ENCODE measurements at regions not wholly inside any gene's neighbourhood (a gene's known extent, or its start where the extent isn't known, plus 50 kb on each side); places are given as distances from the start of the nearest gene placed in this dataset.

DNA sequence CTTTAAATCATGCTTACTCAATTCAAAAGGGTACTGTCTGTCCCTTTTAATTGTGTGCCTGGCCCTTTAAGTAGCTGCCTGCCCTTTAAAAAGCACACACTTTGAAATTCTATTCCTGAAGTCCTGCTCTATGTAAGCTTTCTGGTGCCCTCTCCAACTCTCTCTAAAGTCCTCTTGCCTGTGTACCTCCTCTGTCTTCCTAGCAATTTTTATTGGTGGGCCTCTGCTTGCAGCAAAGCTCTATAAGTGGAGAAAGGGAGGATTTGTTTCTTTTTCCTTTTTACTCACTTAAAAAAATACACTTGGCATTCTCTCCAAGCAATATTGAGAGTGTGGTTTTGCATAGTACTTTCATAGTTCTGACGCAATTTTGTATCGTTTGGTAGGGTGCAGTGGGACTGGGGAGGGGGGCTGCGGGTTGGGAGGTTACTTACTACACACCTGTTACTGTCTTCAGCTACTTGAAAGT is 135.4 kb downstream of the LMO4 start (continued):
- TF ChIP-seq, protein P1, sequence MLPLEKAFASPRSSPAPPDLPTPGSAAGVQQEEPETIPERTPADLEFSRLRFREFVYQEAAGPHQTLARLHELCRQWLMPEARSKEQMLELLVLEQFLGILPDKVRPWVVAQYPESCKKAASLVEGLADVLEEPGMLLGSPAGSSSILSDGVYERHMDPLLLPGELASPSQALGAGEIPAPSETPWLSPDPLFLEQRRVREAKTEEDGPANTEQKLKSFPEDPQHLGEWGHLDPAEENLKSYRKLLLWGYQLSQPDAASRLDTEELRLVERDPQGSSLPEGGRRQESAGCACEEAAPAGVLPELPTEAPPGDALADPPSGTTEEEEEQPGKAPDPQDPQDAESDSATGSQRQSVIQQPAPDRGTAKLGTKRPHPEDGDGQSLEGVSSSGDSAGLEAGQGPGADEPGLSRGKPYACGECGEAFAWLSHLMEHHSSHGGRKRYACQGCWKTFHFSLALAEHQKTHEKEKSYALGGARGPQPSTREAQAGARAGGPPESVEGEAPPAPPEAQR (CRISPR knock-in tag; IDR thresholded peaks at IDR 0.05), result no peak
- TF ChIP-seq JAZF1 (CRISPR knock-in tag; IDR thresholded peaks at IDR 0.05), result no peak
- TF ChIP-seq CBFB (CRISPR knock-in tag; IDR thresholded peaks at IDR 0.05; ENCODE audit: low read depth), result no peak
- TF ChIP-seq NFYB (CRISPR knock-in tag; conservative IDR thresholded peaks at IDR 0.05; ENCODE audit: low read depth), result no peak
- TF ChIP-seq, protein P2, sequence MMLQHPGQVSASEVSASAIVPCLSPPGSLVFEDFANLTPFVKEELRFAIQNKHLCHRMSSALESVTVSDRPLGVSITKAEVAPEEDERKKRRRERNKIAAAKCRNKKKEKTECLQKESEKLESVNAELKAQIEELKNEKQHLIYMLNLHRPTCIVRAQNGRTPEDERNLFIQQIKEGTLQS (CRISPR knock-in tag; conservative IDR thresholded peaks at IDR 0.05), result no peak
- TF ChIP-seq, protein P3, sequence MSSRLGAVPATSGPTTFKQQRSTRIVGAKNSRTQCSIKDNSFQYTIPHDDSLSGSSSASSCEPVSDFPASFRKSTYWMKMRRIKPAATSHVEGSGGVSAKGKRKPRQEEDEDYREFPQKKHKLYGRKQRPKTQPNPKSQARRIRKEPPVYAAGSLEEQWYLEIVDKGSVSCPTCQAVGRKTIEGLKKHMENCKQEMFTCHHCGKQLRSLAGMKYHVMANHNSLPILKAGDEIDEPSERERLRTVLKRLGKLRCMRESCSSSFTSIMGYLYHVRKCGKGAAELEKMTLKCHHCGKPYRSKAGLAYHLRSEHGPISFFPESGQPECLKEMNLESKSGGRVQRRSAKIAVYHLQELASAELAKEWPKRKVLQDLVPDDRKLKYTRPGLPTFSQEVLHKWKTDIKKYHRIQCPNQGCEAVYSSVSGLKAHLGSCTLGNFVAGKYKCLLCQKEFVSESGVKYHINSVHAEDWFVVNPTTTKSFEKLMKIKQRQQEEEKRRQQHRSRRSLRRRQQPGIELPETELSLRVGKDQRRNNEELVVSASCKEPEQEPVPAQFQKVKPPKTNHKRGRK (CRISPR knock-in tag; IDR thresholded peaks at IDR 0.05; ENCODE audit: borderline replicate concordance), result no peak
- TF ChIP-seq NR1H2 (CRISPR knock-in tag; IDR thresholded peaks at IDR 0.05), result no peak

DNA sequence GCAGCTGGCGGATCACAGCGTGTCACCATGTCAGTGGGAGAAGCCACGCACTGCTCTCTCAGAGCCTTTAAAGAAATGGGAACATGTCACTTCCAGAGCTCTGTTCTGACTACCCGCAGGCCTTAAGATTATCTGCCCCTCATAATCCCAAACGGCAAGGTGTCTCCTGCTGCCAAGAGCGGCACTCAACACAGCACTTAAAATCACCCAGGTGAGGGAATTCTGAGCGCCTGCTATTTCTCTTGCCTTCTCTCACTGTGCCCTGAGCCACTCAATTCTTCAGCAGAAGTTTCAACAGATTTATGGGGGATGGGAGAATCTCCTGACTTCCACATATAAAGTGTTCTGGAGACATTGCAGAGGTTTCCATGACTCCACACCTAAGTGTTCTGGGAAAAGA is 137.9 kb downstream of the LMO4 start:
- H3K27ac Mint-ChIP-seq, result no peak overlapping the region
- CTCF ChIA-PET, result no interaction called here
- H3K36me3 Mint-ChIP-seq, result peaks cover 4% of the 10 kb centered on the region; the same call in 1 of the 2 replicates
- DNase-seq (ENCODE audit: low spot score), result no peak
- peaks cover 31% of the 10 kb centered on the region for H3K4me1 Mint-ChIP-seq
- H3K27me3 Mint-ChIP-seq (ENCODE audit: low read depth), result no peaks in the 10 kb centered on the region
- POLR2A ChIA-PET, result no interaction called here
- H3K9me3 Mint-ChIP-seq, result peaks cover 5% of the 10 kb centered on the region
- ATAC-seq, result no peak
- H3K4me3 Mint-ChIP-seq, result no peak overlapping the region
- TF ChIP-seq GABPB1 (CRISPR knock-in tag; IDR thresholded peaks at IDR 0.05), result no peak
- TF ChIP-seq, protein P4, sequence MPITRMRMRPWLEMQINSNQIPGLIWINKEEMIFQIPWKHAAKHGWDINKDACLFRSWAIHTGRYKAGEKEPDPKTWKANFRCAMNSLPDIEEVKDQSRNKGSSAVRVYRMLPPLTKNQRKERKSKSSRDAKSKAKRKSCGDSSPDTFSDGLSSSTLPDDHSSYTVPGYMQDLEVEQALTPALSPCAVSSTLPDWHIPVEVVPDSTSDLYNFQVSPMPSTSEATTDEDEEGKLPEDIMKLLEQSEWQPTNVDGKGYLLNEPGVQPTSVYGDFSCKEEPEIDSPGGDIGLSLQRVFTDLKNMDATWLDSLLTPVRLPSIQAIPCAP (CRISPR knock-in tag; IDR thresholded peaks at IDR 0.05), result no peak
- TF ChIP-seq CREM (CRISPR knock-in tag; IDR thresholded peaks at IDR 0.05), result no peak
- no peak for TF ChIP-seq IRF2 (CRISPR knock-in tag; IDR thresholded peaks at IDR 0.05; ENCODE audit: borderline replicate concordance, low read depth)

DNA sequence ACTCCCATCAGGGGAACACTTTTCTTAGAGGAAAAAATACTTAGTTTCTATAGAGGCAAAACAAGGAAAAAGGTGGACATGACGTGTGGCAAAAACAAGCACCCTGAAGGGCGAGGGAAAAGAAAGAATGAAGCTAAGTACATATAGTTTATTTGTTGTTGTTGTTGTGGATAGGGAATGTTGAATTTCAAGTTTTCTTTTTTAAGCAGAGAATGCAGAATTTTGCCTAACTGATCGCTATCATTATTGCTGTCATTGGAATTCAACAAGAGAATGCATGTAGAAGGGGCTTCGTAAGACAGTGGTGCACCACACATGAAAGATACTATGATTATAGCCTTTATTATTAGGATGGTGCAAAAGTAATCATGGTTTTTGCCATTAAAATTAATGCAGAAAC is 144.0 kb downstream of the LMO4 start:
- CTCF ChIA-PET, result interaction anchor here (0.6 kb wide), 1 partner anchor 296 kb away, joined by 3 read pairs; no protein-coding TSS in a partner anchor
- no peak for DNase-seq (ENCODE audit: low spot score)
- POLR2A ChIA-PET, result no interaction called here
- H3K27me3 Mint-ChIP-seq (ENCODE audit: low read depth), result no peaks in the 10 kb centered on the region
- peaks cover 4% of the 10 kb centered on the region; the same call in 1 of the 2 replicates for H3K36me3 Mint-ChIP-seq
- ATAC-seq, result no peak
- no peak overlapping the region for H3K27ac Mint-ChIP-seq
- H3K9me3 Mint-ChIP-seq, result peaks cover 5% of the 10 kb centered on the region
- H3K4me1 Mint-ChIP-seq, result peaks cover 18% of the 10 kb centered on the region
- H3K4me3 Mint-ChIP-seq, result no peak overlapping the region
- no peak for TF ChIP-seq NFE2L1 (CRISPR knock-in tag; IDR thresholded peaks at IDR 0.05)
- no peak for TF ChIP-seq NR3C1 (CRISPR knock-in tag; conservative IDR thresholded peaks at IDR 0.05; ENCODE audit: low read depth)
- TF ChIP-seq NR1H2 (CRISPR knock-in tag; IDR thresholded peaks at IDR 0.05), result no peak
- no peak for TF ChIP-seq ZNF121 (CRISPR knock-in tag; IDR thresholded peaks at IDR 0.05)
- no peak for TF ChIP-seq FOXP1 (CRISPR knock-in tag; IDR thresholded peaks at IDR 0.05; ENCODE audit: borderline replicate concordance)
- TF ChIP-seq, protein P5, sequence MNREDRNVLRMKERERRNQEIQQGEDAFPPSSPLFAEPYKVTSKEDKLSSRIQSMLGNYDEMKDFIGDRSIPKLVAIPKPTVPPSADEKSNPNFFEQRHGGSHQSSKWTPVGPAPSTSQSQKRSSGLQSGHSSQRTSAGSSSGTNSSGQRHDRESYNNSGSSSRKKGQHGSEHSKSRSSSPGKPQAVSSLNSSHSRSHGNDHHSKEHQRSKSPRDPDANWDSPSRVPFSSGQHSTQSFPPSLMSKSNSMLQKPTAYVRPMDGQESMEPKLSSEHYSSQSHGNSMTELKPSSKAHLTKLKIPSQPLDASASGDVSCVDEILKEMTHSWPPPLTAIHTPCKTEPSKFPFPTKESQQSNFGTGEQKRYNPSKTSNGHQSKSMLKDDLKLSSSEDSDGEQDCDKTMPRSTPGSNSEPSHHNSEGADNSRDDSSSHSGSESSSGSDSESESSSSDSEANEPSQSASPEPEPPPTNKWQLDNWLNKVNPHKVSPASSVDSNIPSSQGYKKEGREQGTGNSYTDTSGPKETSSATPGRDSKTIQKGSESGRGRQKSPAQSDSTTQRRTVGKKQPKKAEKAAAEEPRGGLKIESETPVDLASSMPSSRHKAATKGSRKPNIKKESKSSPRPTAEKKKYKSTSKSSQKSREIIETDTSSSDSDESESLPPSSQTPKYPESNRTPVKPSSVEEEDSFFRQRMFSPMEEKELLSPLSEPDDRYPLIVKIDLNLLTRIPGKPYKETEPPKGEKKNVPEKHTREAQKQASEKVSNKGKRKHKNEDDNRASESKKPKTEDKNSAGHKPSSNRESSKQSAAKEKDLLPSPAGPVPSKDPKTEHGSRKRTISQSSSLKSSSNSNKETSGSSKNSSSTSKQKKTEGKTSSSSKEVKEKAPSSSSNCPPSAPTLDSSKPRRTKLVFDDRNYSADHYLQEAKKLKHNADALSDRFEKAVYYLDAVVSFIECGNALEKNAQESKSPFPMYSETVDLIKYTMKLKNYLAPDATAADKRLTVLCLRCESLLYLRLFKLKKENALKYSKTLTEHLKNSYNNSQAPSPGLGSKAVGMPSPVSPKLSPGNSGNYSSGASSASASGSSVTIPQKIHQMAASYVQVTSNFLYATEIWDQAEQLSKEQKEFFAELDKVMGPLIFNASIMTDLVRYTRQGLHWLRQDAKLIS (CRISPR knock-in tag; IDR thresholded peaks at IDR 0.05; ENCODE audit: borderline replicate concordance), result no peak
- TF ChIP-seq NR2C2 (CRISPR knock-in tag; IDR thresholded peaks at IDR 0.05), result no peak
- no peak for TF ChIP-seq TEAD1 (CRISPR knock-in tag; IDR thresholded peaks at IDR 0.05)
